ENCODE measurements at regions not wholly inside any gene's neighbourhood (a gene's known extent, or its start where the extent isn't known, plus 50 kb on each side); places are given as distances from the start of the nearest gene placed in this dataset.

GRCh38 chrX:151796576-151796975 is 62.0 kb downstream of the CNGA2 start:
- intact Hi-C loops (cut with DNase I): no loop called here
- no peak overlapping the region for H3K27ac ChIP-seq
- H3K4me1 ChIP-seq: no peaks in the 10 kb centered on the region
- no peaks in the 10 kb centered on the region for H3K36me3 ChIP-seq
- DNase-seq: no peak
- 95 to 100% methylated on average over 3 of the region's 3 CpGs for WGBS, 2 donors
- no peaks in the 10 kb centered on the region for H3K27me3 ChIP-seq
- no peak overlapping the region for H3K4me3 ChIP-seq
- no peaks in the 10 kb centered on the region for H3K9me3 ChIP-seq
- no peak for TF ChIP-seq CTCF (IDR thresholded peaks at IDR 0.05)
- ATAC-seq: no peak

- Histone ChIP-seq H3K9me3 (no peaks in the 10 kb centered on the region), H3K27me3 (peaks cover 0 to 10% (median 0%) of the 10 kb centered on the region in 7 donors), H3K36me3 (no peaks in the 10 kb centered on the region), H3K4me1 (no peaks in the 10 kb centered on the region), H3K27ac (no peak overlapping the region), H3K4me3 (no peak overlapping the region)
- TF ChIP-seq CTCF (IDR thresholded peaks at IDR 0.05): no peak
- intact Hi-C loops (cut with DNase I): no loop called here
- WGBS, 2 donors: 80 to 85% methylated on average over 7 of the region's 7 CpGs
- DNase-seq (no peak), ATAC-seq (no peak)
Measured at GRCh38 chrX:151801980-151802379, 67.4 kb downstream of the CNGA2 start.

- Histone ChIP-seq H3K4me1 (no peaks in the 10 kb centered on the region), H3K9me3 (peaks cover 0 to 5% (median 0%) of the 10 kb centered on the region in 11 donors), H3K4me3 (no peak overlapping the region), H3K27me3 (peaks cover 0 to 18% (median 0%) of the 10 kb centered on the region in 7 donors), H3K36me3 (no peaks in the 10 kb centered on the region), H3K27ac (no peak overlapping the region)
- DNase-seq (no peak), ATAC-seq (no peak)
- 87 to 91% methylated on average over 4 to 5 of the region's 5 CpGs for WGBS, 2 donors
- no peak for TF ChIP-seq CTCF (IDR thresholded peaks at IDR 0.05)
- intact Hi-C loops (cut with DNase I): no loop called here
Measured at GRCh38 chrX:151806967-151807540, 72.5 kb downstream of the CNGA2 start.

- intact Hi-C loops (cut with DNase I): no loop called here
- WGBS, 2 donors: 65 to 67% methylated on average over 2 of the region's 2 CpGs
- peaks cover 0 to 11% (median 0%) of the 10 kb centered on the region in 7 donors for H3K27me3 ChIP-seq
- H3K36me3 ChIP-seq: no peaks in the 10 kb centered on the region
- no peak overlapping the region for H3K4me3 ChIP-seq
- peaks cover 0 to 5% (median 0%) of the 10 kb centered on the region in 11 donors for H3K9me3 ChIP-seq
- no peak for TF ChIP-seq CTCF (IDR thresholded peaks at IDR 0.05)
- ATAC-seq (no peak), DNase-seq (no peak)
- no peaks in the 10 kb centered on the region for H3K4me1 ChIP-seq
- H3K27ac ChIP-seq: no peak overlapping the region
Measured at GRCh38 chrX:151812661-151813060, 78.1 kb downstream of the CNGA2 start.
